ENCODE measurements at regions not wholly inside any gene's neighbourhood (a gene's known extent, or its start where the extent isn't known, plus 50 kb on each side); places are given as distances from the start of the nearest gene placed in this dataset.

- no peak for DNase-seq
Observed at GRCh38 chr6:3587660-3588059, 130.8 kb upstream of the SLC22A23 start.

GRCh38 chr6:3585320-3585935 lies 128.6 kb upstream of the SLC22A23 start:
- no peak for DNase-seq

DNA sequence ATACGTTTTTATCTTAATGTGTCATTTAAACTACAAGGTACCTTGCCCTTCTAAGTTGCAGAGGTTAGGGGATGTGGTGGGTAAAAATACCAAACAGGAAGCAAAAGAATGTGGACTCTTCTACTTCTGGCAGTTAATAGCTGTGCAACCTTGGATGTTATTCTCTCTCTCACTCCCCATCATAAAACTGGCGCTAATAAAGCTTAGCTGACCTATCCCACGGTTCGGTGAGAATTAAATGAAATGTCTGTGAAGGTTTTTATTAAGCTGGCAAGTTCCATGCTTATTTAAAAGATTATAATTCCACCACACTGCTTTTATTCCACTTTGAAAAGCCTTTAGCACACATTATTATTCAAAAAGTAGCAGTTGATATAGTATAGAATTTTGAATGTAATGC lies 127.8 kb upstream of the SLC22A23 start:
- DNase-seq: no peak

GRCh38 chr6:3581469-3581868 lies 124.6 kb upstream of the SLC22A23 start:
- DNase-seq: no peak

DNA sequence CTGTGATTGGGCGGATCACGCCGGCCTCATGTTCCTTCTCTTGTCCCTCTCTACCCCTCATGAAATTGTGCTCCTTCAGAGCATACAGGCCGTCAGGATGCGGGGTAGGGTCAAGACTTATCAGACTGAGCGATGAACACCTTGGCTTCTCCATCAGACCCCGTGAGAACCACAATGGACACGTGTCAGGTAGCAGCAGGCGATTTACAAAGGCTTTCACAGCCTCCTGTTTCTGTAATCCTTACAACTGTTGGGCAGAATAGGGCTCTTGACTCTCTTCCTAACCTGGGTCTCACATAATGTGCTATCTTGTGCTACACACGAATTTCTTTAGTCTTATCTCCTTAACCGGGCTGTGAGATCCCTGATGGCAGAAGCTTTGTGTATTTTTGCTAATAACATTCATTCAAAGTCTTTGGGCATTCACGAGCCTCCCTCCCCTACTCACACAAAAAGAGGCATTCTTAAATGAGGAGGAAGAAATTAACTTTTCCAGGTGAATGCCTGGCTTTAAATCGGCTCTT lies 122.9 kb upstream of the SLC22A23 start:
- no peak for DNase-seq

DNA sequence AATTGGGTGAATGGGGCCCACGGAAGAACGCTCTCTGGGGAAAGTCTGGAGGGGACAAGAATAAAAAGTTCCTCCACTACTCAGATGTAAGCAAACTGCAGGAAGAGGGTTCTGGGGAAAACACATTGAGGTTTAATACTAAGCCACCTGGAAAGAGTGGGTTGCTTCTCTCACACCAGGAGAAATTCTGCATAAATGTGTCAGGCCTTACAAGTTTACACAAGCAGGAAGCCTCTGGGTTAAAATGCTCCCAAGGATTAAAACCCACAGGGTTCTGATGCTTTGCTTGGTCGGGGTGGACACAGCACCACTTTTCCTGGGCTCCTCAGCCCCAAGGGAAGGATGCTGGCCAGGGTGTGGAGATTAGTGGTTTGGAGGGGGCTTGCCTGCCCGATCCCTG lies 122.1 kb upstream of the SLC22A23 start:
- DNase-seq: no peak

- DNase-seq: no peak
Observed at GRCh38 chr6:3577517-3577916, 120.7 kb upstream of the SLC22A23 start.

DNA sequence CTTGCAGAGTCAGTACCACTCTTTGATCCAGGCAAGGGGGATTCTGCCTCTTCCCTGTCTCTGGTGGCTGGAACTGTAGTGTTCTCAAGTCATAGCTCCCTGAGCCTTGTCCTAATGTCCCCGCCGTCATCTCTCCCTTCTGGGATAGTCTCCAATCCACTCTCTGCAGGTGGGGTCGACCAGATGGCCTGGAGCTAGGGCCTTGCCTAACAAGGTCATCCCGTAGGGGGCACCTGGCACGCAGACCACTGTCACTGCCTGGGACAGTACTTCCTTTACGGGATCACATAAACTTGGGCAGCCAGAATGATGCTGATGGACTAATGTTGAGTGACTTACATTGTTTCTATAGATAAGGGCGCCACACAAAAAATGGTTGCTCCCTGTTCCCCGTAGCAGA lies 118.9 kb upstream of the SLC22A23 start:
- DNase-seq: no peak

- no peak for DNase-seq
Observed at GRCh38 chr6:3575166-3575565, 118.3 kb upstream of the SLC22A23 start.

GRCh38 chr6:3573670-3574069 lies 116.8 kb upstream of the SLC22A23 start:
- no peak for DNase-seq

- no peak for DNase-seq
Observed at GRCh38 chr6:3571836-3572235, 115.0 kb upstream of the SLC22A23 start.

DNA sequence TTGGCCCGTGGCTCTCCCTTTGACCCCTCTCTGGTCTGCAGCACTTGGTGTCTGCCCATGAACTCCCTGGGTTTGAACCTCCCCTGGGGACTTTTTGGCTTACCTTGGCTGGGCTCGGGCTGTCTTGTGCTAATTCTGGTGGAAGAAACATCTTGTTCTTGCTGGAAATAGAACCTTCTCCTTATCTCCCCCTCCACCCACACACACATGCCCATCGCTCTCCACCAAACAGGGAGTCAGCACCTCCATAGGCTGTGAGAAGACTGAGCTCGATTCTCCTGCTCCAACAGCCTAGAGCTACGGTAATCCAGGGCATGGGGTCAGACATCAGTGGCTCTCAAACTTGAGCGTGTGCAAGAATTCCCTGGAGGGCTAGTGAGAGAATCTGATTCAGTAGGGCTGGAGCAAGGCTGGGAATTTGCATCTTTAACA lies 114.4 kb upstream of the SLC22A23 start:
- DNase-seq: no peak

- no peak for DNase-seq
Observed at GRCh38 chr6:3569816-3570215, 113.0 kb upstream of the SLC22A23 start.

- DNase-seq: no peak
Observed at GRCh38 chr6:3568396-3569082, 111.7 kb upstream of the SLC22A23 start.

GRCh38 chr6:3566812-3567211 lies 110.0 kb upstream of the SLC22A23 start:
- DNase-seq: no peak

GRCh38 chr6:3565291-3565690 lies 108.4 kb upstream of the SLC22A23 start:
- DNase-seq: no peak

GRCh38 chr6:3561725-3562124 lies 104.9 kb upstream of the SLC22A23 start:
- DNase-seq: no peak

GRCh38 chr6:3560211-3560610 lies 103.4 kb upstream of the SLC22A23 start:
- no peak for DNase-seq

DNA sequence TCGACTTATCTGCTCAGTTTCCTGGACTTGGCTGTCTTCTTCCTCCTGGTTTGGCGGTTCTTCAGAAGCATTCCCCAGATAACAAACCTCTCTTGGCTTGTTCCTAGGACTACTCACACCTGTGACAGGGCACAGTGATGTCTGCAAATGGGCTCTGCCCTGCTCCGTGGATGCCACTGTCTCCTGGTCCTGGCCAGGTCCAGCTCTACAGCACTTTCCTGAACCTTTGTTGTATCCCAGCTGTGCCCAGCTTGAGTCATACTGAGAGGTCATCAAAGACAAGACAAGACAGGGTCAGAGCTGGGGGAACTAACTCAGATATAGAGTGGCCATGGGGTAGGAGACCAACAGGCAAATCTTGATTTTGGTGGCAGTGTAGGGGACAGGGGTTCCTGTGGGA lies 102.7 kb upstream of the SLC22A23 start:
- no peak for DNase-seq

DNA sequence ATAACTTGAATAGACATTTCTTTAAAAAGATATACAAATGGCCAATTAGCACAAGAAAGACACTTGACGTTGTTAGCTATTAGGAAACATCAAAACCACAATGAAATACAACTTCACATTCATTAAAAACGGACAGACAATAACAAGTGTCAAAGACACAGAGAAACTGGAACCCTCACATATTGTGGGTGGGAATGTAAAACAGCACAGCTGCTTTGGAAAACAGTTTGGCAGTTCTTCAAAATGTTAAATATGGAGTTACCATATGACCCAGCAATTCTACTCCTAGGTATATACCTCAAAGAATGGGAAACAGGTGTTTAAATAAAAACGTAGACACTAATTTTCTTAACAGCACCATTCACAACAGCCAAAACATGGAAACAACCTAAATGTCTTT lies 100.5 kb upstream of the SLC22A23 start:
- DNase-seq: no peak

GRCh38 chr6:3553254-3553653 lies 96.4 kb upstream of the SLC22A23 start:
- DNase-seq: no peak

DNA sequence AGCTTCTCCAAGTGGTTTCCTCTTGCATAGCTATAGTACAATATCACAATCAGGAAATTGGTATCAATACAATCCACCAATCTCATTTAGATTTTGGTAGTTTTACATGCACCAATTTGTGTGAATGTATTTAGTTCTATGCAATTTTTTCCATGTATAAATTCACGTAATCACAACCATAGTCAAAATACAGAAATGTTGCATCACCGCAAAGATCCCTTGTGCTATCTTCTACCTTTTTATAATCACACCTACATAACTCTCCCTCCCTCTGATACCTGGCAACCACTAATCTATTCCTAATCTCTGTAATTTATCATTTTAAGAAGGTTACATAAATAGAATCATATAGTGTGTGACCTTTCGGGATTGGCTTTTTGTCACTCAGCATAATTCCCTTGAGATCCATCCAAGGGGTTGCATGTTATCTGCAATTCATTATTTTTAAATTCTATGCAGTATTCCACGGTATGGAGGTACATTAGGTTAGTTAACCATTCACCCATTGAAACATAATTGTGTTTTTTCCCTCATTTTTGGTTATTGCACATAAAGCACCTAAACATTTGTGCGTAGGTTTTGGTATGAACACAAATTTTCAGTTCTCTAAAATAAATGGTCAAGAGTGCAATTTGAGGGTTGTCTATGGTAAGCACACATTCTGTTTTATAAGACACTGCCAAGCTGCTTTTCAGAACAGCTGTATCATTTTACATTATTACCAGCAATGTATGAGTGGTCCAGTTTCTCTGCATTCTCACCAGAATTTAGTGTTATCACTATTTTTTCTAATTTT lies 95.1 kb upstream of the SLC22A23 start:
- DNase-seq: no peak

DNA sequence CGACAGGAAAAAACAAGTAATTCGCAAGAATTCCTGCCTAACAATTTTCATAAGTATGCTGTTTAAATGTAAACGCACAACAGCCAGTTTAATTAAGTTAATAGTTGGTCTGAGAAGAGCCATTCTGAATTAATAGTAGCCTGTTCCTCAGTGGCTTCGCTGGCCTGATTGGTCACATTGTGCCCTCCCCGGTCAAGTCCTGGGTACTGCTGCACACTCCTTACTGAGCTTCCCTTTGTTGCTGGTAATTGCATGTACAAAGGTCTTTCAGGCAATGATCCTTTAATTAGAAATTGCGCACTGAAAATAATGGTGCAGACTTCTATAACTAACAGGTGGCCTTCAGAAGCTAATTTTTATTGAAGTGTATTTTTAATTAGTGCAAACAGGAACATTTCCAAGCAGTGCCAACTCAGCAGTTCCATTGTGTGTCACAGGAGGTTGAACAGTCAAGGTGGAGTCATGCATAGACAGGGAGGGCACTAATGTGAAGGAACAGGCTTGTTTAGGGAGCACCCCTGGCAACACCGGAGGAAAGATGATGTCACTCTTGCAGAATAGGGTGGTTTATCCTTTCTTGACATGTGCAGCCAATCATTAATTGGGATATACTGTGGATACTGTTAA lies 92.6 kb upstream of the SLC22A23 start:
- no peak for DNase-seq
